Rectal smooth muscle tissue (tissue), 1 donor: ENCODE measurements at regions not wholly inside any gene's neighbourhood (a gene's known extent, or its start where the extent isn't known, plus 50 kb on each side); places are given as distances from the start of the nearest gene placed in this dataset.
"Not testable (repeated sequence)": the region's sequence is repeated elsewhere in the genome, so short reads cannot be mapped to it uniquely, and the experiment has no call there.

ENCODE experiments used
- H3K27ac ChIP-seq: one replicate; pipeline ENCODE4 v1.7.0; 2013; ENCODE audit warnings: low read depth, low read length, inconsistent platforms
- H3K27me3 ChIP-seq: one replicate; pipeline ENCODE4 v1.7.0; 2013; ENCODE audit warnings: low read length; ENCODE audit not compliant: control insufficient read depth, insufficient read depth
- H3K36me3 ChIP-seq: one replicate; pipeline ENCODE4 v1.7.0; 2013; ENCODE audit warnings: low read length; ENCODE audit not compliant: control insufficient read depth, insufficient read depth
- H3K4me1 ChIP-seq: one replicate; pipeline ENCODE4 v1.7.0; 2013; ENCODE audit warnings: low read length; ENCODE audit not compliant: control insufficient read depth, insufficient read depth
- H3K4me3 ChIP-seq: one replicate; pipeline ENCODE4 v1.7.0; 2013; ENCODE audit warnings: low read length
- H3K9ac ChIP-seq: one replicate; pipeline ENCODE4 v1.7.0; 2013; ENCODE audit warnings: low read length

DNA sequence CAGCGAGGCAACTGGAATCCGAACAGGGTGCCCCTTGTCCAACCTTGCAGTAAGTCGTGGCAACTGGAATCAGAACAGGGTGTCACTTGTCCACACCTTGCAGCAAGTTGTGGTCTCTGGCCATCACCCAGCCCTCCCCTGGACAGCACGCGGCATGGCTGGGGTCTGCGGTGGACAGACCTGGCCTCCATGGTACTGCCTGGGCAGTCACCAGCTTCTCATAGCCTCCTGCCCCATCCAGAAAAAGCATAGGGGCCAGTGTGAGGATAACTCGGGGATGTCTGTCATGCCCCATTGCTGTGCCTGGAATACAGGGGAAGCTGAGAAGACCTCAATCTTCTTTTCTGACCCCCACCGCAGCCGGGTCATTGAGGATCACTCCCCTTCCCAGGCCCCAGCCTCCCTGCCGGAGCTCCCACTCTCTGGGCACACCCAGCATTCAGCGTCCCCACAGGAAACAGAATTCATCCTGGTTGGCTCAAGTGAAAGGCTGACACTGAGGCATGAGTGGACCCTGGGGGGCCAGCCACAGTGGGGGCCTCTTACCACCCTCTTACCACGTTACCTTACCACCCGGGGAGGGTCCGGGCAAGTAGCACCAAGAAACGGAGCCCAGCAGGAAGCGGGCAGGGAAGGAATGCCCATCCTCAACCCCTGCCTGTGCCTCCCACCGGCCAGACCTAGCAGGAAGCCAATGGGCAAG lies 68.0 kb upstream of the RAB6C start:
- H3K4me1 ChIP-seq = no peaks in the 10 kb centered on the region

DNA sequence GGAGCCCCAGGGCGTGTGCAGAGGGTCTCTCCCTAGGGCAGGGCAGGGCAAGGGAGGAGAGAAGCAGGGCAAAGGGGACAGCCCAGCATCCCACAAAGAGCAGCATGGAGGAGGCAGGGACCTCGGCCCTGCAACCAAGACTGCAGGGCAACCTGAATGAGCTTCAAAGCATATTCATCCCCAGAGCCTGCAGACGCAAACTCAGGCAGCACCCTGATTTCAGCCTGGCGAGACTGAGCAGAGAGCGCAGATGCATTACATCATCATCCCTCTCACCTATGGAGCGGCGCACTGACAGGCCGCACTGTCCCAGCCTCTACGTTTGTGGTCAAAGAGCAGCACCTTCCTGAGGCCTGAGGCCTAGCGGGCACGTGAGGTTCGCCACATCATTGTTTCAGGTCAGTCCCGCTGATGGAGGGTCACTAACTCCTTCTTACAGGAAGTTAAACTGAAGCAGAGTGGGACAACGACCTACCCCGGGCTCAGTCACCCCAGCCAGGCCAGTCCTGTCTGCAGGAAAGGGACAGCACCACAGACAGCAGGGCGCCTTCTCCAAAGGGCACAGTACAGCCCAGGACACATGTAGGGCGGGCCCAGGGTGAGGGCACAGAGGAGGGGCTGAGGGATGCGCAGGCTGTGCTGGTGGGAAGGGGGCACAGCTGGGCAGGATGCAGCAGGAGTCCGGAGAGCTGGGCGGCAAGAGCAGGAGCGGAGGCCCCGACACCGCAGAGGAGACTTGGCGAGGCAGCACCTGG lies 67.2 kb upstream of the RAB6C start:
- H3K9ac ChIP-seq = no peak overlapping the region
- no peaks in the 10 kb centered on the region for H3K27me3 ChIP-seq
- no peaks in the 10 kb centered on the region for H3K36me3 ChIP-seq
- no peak overlapping the region for H3K4me3 ChIP-seq
- H3K27ac ChIP-seq = no peak overlapping the region
- H3K4me1 ChIP-seq = no peaks in the 10 kb centered on the region

More for the DNA sequence above, 68.0 kb upstream of the RAB6C start:
- Histone ChIP-seq H3K4me3 (no peak overlapping the region), H3K9ac (no peak overlapping the region), H3K27me3 (no peaks in the 10 kb centered on the region), H3K27ac (no peak overlapping the region), H3K36me3 (no peaks in the 10 kb centered on the region)

DNA sequence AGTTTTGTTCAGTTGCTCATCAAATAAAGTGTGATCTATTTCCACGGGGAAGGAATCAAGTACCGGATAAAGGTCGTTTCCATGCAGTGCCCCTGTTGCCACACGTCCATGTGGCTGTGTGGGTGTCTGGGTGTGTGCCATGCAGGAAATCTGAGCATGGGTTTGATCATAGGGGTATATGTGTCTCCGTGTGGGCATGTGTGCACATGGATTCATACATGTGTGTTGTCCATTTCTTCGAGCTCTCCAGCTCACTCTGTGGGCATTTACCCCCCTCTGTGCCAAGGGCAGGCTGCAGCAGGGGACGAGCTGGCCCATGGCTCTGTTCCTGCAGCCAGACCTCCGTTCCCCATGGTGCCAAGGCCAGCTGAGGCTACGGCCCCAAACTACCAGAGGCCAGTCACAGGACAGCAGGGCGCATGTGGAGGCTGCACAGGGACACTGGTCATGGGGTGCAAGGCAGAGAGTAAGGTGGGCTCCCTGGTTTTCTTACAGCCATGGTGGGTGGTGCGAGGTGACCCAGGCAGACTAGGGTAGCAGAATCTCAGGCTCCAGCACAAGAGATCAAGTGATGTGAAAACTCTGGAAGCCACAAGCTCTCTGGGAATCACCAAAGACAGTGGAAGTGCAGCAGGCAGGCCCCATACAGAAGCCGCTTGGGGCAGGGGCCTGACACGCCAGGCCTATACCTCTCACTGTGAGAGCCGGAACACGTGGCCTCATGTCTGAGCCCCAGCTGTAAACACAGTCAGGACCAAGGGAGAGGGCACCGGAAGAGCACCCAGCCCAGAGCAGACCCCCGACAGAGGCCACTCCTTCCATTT lies 66.4 kb upstream of the RAB6C start:
- no peak overlapping the region for H3K4me3 ChIP-seq
- no peaks in the 10 kb centered on the region for H3K4me1 ChIP-seq
- H3K27ac ChIP-seq = no peak overlapping the region
- H3K27me3 ChIP-seq = no peaks in the 10 kb centered on the region
- no peaks in the 10 kb centered on the region for H3K36me3 ChIP-seq
- no peak overlapping the region for H3K9ac ChIP-seq

- H3K27ac ChIP-seq = no peak overlapping the region
- H3K4me3 ChIP-seq = no peak overlapping the region
Observed at GRCh38 chr2:129913695-129914495, 65.6 kb upstream of the RAB6C start.

DNA sequence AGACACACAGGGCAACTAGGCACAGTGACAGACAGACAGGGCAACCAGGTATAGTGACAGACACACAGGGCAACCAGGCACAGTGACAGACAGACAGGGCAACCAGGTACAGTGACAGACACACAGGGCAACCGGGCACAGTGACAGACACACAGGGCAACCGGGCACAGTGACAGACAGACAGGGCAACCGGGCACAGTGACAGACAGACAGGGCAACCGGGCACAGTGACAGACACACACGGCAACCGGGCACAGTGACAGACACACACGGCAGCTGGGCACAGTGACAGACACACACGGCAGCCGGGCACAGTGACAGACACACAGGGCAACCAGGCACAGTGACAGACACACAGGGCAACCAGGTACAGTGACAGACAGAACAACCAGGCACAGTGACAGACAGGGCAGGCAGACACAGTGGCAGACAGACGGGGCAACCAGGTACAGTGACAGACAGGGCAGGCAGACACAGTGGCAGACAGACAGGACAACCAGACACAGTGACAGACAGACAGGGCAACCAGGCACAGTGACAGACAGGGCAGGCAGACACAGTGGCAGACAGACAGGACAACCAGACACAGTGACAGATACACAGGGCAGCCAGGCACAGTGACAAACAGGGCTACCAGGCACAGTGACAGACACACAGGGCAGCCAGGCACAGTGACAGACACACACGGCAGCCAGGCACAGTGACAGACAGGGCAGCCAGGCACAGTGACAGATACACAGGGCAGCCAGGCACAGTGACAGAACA lies 64.7 kb upstream of the RAB6C start:
- Histone ChIP-seq H3K27me3 (no peaks in the 10 kb centered on the region), H3K9ac (no peak overlapping the region), H3K36me3 (no peaks in the 10 kb centered on the region), H3K4me3 (no peak overlapping the region), H3K4me1 (no peaks in the 10 kb centered on the region), H3K27ac (no peak overlapping the region)

More at GRCh38 chr2:129913695-129914495, 65.6 kb upstream of the RAB6C start:
- Histone ChIP-seq H3K27me3 (no peaks in the 10 kb centered on the region), H3K4me1 (no peaks in the 10 kb centered on the region), H3K9ac (no peak overlapping the region), H3K36me3 (no peaks in the 10 kb centered on the region)

- Histone ChIP-seq H3K27ac (no peak overlapping the region), H3K9ac (no peak overlapping the region), H3K4me1 (no peaks in the 10 kb centered on the region), H3K4me3 (no peak overlapping the region), H3K36me3 (no peaks in the 10 kb centered on the region), H3K27me3 (no peaks in the 10 kb centered on the region)
Observed at GRCh38 chr2:129915303-129915840, 64.1 kb upstream of the RAB6C start.

DNA sequence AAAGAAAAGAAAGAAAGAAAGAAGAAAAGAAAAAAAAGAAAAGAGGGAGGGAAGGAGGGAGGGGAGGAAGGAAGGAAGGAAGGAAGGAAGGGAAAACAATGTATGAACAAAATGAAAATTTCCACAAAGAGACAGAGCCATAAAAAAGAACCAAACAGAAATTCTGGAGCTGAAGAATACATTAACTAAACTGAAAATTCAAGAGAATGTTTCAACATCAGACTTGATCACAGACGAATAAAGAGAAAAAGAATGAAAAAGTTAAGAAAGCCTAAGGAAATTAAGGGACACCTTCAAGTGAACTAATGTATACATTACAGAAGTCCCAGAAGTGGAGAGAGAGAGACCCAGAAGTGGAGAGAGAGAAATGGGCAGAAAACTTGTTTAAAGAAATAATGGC lies 60.9 kb upstream of the RAB6C start:
- Histone ChIP-seq H3K27ac (no peak overlapping the region), H3K27me3 (peaks cover 7% of the 10 kb centered on the region), H3K36me3 (no peaks in the 10 kb centered on the region), H3K9ac (no peak overlapping the region), H3K4me3 (no peak overlapping the region), H3K4me1 (no peaks in the 10 kb centered on the region)

- Histone ChIP-seq H3K27me3 (peaks cover 7% of the 10 kb centered on the region), H3K4me3 (no peak overlapping the region), H3K27ac (no peak overlapping the region), H3K9ac (no peak overlapping the region), H3K36me3 (no peaks in the 10 kb centered on the region), H3K4me1 (no peaks in the 10 kb centered on the region)
Observed at GRCh38 chr2:129922571-129923264, 56.7 kb upstream of the RAB6C start.

GRCh38 chr2:129923265-129924091 lies 56.0 kb upstream of the RAB6C start:
- Histone ChIP-seq H3K27ac (no peak overlapping the region), H3K4me1 (no peaks in the 10 kb centered on the region), H3K9ac (no peak overlapping the region), H3K36me3 (no peaks in the 10 kb centered on the region), H3K4me3 (no peak overlapping the region), H3K27me3 (peaks cover 7% of the 10 kb centered on the region)

GRCh38 chr2:129924115-129924514 lies 55.4 kb upstream of the RAB6C start:
- H3K27me3 ChIP-seq, H3K4me3 ChIP-seq, H3K9ac ChIP-seq, H3K4me1 ChIP-seq, H3K36me3 ChIP-seq, H3K27ac ChIP-seq: not testable (repeated sequence)
